NT2/D1 (cell line): ENCODE measurements at regions not wholly inside any gene's neighbourhood (a gene's known extent, or its start where the extent isn't known, plus 50 kb on each side); places are given as distances from the start of the nearest gene placed in this dataset.
"Not testable (repeated sequence)": the region's sequence is repeated elsewhere in the genome, so short reads cannot be mapped to it uniquely, and the experiment has no call there.

Source experiments
- DNase-seq: peaks from one replicate; pipeline ENCODE4 v3.0.0-alpha.2; 2011; ENCODE audit warnings: low read depth, low spot score
- H3K27me3 ChIP-seq: 2 replicates; pipeline ENCODE4 v1.6.0; 2011; ENCODE audit warnings: mild to moderate bottlenecking; ENCODE audit not compliant: insufficient read length, insufficient read depth
- H3K36me3 ChIP-seq: 2 replicates; pipeline ENCODE4 v1.6.1; 2011; ENCODE audit warnings: mild to moderate bottlenecking, low read length, mixed read lengths; ENCODE audit not compliant: insufficient read depth, insufficient read length
- H3K4me1 ChIP-seq: 2 replicates; pipeline ENCODE4 v1.5.1; 2011; ENCODE audit not compliant: insufficient read depth, insufficient read length
- H3K4me3 ChIP-seq: 2 replicates; pipeline ENCODE4 v1.5.1; 2011; ENCODE audit warnings: low read depth; ENCODE audit not compliant: insufficient read length
- H3K9ac ChIP-seq: 2 replicates; pipeline ENCODE4 v1.6.0; 2011; ENCODE audit warnings: low read depth; ENCODE audit not compliant: insufficient read length
- H3K9me3 ChIP-seq: 2 replicates; pipeline ENCODE4 v1.5.1; 2011; ENCODE audit warnings: mild to moderate bottlenecking, low read length; ENCODE audit not compliant: insufficient read depth
- SUZ12 ChIP-seq: IDR thresholded peaks from 2 replicates; pipeline ENCODE4 v1.6.1; 2011; ENCODE audit not compliant: insufficient read length, insufficient read depth; ENCODE audit errors: extremely low read depth
- YY1 ChIP-seq: IDR thresholded peaks from 2 replicates; pipeline ENCODE4 v1.6.1; 2011; ENCODE audit not compliant: insufficient read length, insufficient read depth
- ZNF274 ChIP-seq: IDR thresholded peaks from 2 replicates; pipeline ENCODE4 v1.6.1; 2011; ENCODE audit warnings: mild to moderate bottlenecking, low read depth, low read length

- TF ChIP-seq ZNF274 (no peak), YY1 (no peak), SUZ12 (no peak)
- DNase-seq = no peak
- H3K9ac ChIP-seq = no peak overlapping the region
- H3K4me3 ChIP-seq = no peak overlapping the region
- H3K36me3 ChIP-seq = no peaks in the 10 kb centered on the region
- no peaks in the 10 kb centered on the region for H3K4me1 ChIP-seq
- H3K27me3 ChIP-seq = no peaks in the 10 kb centered on the region
- no peaks in the 10 kb centered on the region for H3K9me3 ChIP-seq
Observed at GRCh38 chr4:156377036-156377710, 423.5 kb upstream of the CTSO start.

GRCh38 chr4:156374894-156375293 is 421.2 kb upstream of the CTSO start:
- DNase-seq = no peak

GRCh38 chr4:156374069-156374468 is 420.4 kb upstream of the CTSO start:
- DNase-seq = peak; percentile 2
- Histone ChIP-seq H3K9me3 (no peaks in the 10 kb centered on the region), H3K27me3 (no peaks in the 10 kb centered on the region), H3K36me3 (no peaks in the 10 kb centered on the region), H3K4me3 (no peak overlapping the region), H3K4me1 (no peaks in the 10 kb centered on the region), H3K9ac (no peak overlapping the region)
- TF ChIP-seq SUZ12 (no peak), ZNF274 (no peak), YY1 (no peak)

More at GRCh38 chr4:156374894-156375293, 421.2 kb upstream of the CTSO start:
- TF ChIP-seq SUZ12 (no peak), YY1 (no peak), ZNF274 (no peak)
- Histone ChIP-seq H3K9me3 (no peaks in the 10 kb centered on the region), H3K9ac (no peak overlapping the region), H3K36me3 (no peaks in the 10 kb centered on the region), H3K4me1 (no peaks in the 10 kb centered on the region), H3K4me3 (no peak overlapping the region), H3K27me3 (no peaks in the 10 kb centered on the region)

GRCh38 chr4:156367502-156367901 is 413.8 kb upstream of the CTSO start:
- H3K36me3 ChIP-seq, H3K27me3 ChIP-seq, H3K4me1 ChIP-seq, H3K4me3 ChIP-seq, H3K9me3 ChIP-seq, DNase-seq, H3K9ac ChIP-seq: not testable (repeated sequence)

- no peak overlapping the region for H3K9ac ChIP-seq
- no peaks in the 10 kb centered on the region for H3K27me3 ChIP-seq
- H3K4me1 ChIP-seq = no peaks in the 10 kb centered on the region
- H3K36me3 ChIP-seq = no peaks in the 10 kb centered on the region
- no peak for TF ChIP-seq SUZ12
- no peak for TF ChIP-seq ZNF274
- no peak for TF ChIP-seq YY1
- no peak overlapping the region for H3K4me3 ChIP-seq
- H3K9me3 ChIP-seq = no peaks in the 10 kb centered on the region
- DNase-seq = no peak
Observed at GRCh38 chr4:156362581-156362980, 408.9 kb upstream of the CTSO start.

GRCh38 chr4:156347412-156348075 is 393.9 kb upstream of the CTSO start:
- Histone ChIP-seq H3K9me3 (peaks cover 22% of the 10 kb centered on the region; the same call in 1 of the 2 replicates), H3K4me1 (no peaks in the 10 kb centered on the region), H3K4me3 (no peak overlapping the region), H3K27me3 (no peaks in the 10 kb centered on the region), H3K36me3 (no peaks in the 10 kb centered on the region), H3K9ac (no peak overlapping the region)
- DNase-seq = peak; percentile 18
- TF ChIP-seq YY1 = no peak
- no peak for TF ChIP-seq ZNF274
- no peak for TF ChIP-seq SUZ12

- Histone ChIP-seq H3K4me1 (no peaks in the 10 kb centered on the region), H3K36me3 (no peaks in the 10 kb centered on the region), H3K4me3 (no peak overlapping the region), H3K27me3 (no peaks in the 10 kb centered on the region), H3K9me3 (peaks cover 22% of the 10 kb centered on the region; the same call in 1 of the 2 replicates), H3K9ac (no peak overlapping the region)
- DNase-seq = peak; percentile 36
- TF ChIP-seq ZNF274 (no peak), SUZ12 (no peak), YY1 (no peak)
Observed at GRCh38 chr4:156346959-156347385, 393.3 kb upstream of the CTSO start.

- Histone ChIP-seq H3K9me3 (peaks cover 18% of the 10 kb centered on the region; the same call in 1 of the 2 replicates), H3K27me3 (no peaks in the 10 kb centered on the region), H3K4me1 (no peaks in the 10 kb centered on the region), H3K36me3 (no peaks in the 10 kb centered on the region), H3K9ac (no peak overlapping the region), H3K4me3 (no peak overlapping the region)
- DNase-seq = no peak
- TF ChIP-seq SUZ12 (no peak), ZNF274 (no peak), YY1 (no peak)
Observed at GRCh38 chr4:156344397-156344796, 390.7 kb upstream of the CTSO start.
